ENCODE measurements at regions not wholly inside any gene's neighbourhood (a gene's known extent, or its start where the extent isn't known, plus 50 kb on each side); places are given as distances from the start of the nearest gene placed in this dataset.
"Not testable (repeated sequence)": the region's sequence is repeated elsewhere in the genome, so short reads cannot be mapped to it uniquely, and the experiment has no call there.

DNA sequence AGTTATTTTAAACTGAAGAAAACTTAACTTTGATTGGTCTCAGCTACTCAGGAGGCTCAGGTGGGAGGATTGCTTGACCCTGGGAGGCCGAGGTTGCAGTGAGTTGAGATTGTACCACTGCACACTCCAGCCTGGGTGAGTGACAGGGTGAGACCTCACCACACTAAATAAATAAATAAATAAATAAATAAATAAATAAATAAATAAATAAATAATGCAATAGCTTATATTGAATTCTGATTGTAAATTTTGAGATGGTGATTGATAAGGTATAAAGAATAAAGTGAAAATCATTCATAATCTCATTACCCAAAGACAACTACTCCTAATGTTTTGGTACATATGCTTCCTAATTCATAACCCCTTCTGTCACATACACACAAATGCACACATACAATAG is 58.1 kb downstream of the TUBA3C start:
- intact Hi-C loops (cut with DNase I) = no loop called here
- DNase-seq = no peak

DNA sequence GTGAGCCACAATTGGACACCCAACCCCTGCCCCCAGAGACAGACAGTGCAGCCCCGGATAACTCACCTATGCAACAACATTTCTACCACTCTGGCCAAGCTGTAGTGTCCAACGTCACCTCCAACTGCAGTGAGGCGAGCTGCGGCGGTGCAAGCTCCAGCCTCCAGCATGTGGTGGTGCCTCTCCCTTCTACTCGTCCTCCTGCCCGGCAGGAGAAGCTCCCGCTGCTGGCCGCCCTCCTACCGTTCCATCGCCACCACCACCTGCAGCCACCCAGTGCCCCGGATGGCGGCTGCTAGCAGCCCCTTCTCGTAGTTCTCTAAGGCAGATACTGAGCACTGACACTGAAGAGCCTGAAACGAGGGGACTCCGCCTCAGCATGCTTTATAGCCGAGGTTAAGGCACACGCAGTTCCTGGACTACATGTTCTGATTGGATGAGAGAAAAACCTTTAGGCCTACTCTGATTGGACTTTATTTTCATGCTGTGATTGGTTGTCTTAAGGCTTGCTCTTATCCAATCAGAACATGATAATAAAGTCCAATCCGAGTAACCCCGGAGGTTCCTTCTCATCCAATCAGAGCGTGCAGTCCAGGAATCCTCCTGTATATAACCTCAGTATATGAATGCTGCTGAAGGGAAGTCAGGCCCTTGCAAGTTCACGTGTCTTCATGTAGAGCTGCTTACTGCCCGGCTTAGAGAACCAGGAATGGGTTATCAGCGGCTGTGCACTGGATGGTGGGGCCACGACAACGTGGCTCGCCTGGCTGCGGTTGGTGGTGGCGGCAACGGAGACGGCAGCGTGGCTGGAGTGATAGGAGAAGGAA is 63.5 kb downstream of the TUBA3C start:
- DNase-seq = no peak

DNA sequence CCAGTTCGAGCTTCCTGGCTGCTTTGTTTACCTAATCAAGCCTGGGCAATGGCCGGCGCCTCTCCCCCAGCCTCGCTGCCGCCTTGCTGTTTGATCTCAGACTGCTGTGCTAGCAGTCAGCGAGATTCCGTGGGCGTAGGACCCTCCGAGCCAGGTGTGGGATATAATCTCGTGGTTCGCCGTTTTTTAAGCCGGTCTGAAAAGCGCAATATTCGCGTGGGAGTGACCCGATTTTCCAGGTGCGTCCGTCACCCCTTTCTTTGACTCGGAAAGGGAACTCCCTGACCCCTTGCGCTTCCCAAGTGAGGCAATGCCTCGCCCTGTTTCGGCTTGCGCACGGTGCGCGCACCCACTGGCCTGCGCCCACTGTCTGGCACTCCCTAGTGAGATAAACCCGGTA is 72.4 kb downstream of the TUBA3C start:
- DNase-seq = not testable (repeated sequence)

More for the DNA sequence above, 63.5 kb downstream of the TUBA3C start:
- intact Hi-C loops (cut with DNase I) = no loop called here

DNA sequence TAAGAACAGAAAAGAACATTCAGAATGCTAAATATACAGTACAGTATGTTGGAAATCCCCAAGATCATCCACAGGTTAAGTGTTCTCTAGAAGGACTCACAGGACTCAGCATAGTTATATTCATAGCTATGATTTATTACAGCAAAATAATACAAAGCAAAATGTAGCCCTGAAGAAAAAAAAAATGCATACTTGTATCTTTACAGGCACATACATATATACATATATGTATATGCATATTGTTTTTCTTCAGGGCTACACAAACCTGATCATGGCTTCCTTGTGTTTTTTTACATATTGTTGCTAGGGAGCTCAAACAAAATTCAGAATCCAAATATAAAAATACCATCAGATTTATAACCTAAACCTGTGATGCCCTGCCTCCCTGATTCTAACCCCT is 78.5 kb downstream of the TUBA3C start:
- DNase-seq = no peak
- intact Hi-C loops (cut with DNase I) = no loop called here

More for the DNA sequence above, 72.4 kb downstream of the TUBA3C start:
- intact Hi-C loops (cut with DNase I) = not testable (repeated sequence)

DNA sequence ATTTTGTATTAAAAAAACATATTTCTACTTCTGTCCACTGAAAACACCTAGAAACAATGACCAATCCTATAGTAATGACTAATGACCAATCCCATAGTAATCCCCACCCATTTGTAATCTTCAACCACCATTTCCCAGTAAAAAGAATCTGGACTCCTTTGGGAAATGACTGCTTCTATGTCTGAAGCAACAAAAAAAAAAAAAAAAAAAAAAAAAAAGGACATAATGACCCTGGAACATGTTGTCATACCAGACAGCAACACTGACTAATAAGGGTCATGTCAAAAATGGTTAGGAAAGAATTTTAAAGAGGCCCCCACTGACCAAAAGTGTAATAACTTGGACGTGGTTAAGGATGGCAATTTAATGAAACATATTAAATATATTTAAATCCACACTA is 88.3 kb downstream of the TUBA3C start:
- DNase-seq = no peak
- intact Hi-C loops (cut with DNase I) = no loop called here

DNA sequence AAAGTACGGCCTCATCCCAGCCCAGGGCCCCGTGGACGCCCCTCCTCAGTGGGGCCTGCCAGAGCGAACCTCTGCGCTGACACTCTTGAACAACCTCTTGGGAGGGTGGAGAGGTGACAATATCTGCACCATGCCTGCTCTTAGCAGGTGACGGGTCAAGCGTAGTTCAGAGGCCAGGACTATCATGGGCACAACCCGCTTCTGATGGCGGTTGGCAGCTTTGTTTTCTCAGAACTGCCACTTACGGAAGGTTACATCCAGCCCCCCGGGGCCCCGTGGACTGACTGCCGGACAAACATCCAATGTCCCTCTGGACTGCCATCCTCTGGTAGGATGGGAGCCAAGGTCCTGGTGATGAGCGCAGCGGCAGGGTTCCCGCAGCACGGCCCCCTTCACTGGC is 91.1 kb downstream of the TUBA3C start:
- intact Hi-C loops (cut with DNase I) = no loop called here

DNA sequence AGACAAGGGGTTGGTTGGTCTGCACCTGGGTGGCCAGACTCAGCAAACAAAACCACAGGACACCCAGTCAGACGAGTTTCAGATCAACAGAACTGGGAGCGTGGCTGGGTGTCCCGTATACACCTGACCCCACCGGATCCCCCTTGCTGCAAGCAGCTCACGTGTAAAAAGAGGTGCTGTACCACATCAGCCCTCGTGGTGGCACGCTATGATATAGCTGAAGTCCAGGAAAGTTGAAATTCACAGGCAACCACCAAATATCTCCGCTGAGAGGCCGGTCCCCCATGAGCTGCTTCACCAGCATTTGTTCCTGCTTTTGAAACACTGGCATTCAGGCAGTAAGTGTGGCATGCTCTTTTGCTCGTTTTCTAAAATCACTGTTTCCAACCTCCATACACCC is 92.3 kb downstream of the TUBA3C start:
- intact Hi-C loops (cut with DNase I) = no loop called here
- peak in 14 of 42 donors; percentile 6 to 41 (median 22) for DNase-seq

More for the DNA sequence above, 91.1 kb downstream of the TUBA3C start:
- no peak for DNase-seq

DNA sequence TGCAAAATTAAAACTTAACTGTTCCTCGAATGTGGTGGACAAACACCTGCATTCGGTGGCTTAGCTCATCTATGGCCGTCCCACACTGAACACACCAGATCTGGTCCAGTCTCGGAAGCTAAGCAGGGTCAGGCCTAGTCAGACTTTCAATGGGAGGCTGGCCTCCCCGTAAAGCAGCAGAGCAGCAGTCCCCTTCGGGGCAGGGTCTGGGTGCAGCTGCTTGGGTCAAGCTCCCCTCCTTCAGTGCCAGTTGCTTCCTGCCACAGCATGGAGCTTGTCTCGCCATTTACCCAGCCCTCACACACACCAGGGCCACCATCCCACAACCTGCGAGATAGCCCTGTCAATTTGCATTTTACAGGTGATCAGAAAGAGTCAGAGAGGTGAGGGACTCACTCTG is 93.2 kb downstream of the TUBA3C start:
- no peak for DNase-seq
- intact Hi-C loops (cut with DNase I) = no loop called here

DNA sequence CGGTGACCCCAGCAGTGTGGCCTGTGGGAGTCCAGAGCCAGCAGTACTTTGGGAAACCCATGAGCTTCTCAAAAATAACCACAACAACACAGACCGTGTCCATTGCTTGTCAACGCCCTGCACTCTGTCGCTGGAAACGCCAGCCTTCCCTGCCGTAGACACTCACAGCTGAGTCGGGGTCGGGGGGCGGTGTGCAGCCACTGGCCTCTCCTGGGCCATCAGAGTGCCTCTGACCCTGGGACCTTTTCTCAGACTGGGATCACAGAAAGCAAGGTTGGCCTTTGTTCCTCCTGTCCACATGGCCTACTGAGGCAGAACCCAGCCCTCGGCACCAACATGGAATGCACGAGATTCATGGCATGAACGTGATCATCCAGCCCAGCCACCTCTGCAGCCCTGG is 95.7 kb downstream of the TUBA3C start:
- no peak for DNase-seq
- intact Hi-C loops (cut with DNase I) = no loop called here

DNA sequence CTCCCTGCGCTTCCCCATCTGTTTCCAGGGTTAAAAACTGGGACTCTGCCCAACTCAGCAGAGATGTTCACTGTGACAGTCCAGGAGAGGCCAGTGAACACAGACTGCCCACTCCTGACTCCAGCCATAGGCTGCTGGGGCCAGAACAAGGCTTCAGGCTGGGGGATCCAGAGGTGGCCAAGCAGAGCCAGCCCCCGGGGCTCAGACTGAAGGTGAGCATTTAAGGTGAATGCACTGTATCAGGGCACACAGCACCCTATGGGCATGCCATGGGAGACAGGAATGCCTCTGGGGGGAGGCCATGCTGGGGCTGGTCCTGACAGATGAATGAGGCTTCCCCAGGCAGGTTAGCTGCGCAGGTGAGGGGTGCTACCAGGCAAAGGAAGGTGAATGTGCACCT is 96.4 kb downstream of the TUBA3C start:
- intact Hi-C loops (cut with DNase I) = no loop called here
- no peak for DNase-seq

DNA sequence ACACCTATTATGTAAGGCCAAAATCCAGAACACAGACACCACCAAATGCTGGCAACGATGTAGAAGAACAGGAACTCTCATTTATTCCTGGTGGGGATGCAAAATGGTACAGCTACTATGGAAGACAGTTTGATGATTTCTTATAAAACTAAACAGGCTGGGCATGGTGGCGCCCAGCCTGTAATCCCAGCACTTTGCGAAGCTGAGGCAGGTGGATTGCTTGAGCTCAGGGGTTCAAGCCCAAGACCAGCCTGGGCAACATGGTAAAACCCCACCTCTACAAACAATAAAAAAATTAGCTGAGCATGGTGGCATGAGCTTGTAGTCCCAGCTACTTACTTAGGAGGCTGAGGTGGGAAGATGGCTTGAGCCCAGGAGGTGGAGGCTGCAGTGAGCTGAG is 98.3 kb downstream of the TUBA3C start:
- no peak for DNase-seq
- intact Hi-C loops (cut with DNase I) = no loop called here

DNA sequence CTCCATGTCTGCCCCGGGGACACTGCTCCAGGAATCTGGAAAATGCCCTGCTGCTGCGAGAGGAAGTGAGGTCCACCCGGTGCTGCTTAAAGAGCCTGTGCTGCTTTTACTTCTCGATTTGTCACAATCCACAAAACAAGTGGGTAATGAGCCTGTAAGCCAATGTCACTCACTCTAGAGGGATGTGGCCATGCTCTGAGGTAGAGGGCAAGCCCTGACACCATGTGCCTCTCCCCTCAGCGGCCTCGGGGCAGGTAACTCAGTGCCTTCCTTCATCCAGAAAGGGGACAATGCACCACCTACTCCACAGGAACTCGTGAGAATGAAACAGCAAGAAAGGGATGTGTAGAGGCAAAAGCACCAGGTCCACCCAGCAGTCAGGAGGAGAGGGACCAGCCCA is 106.2 kb downstream of the TUBA3C start:
- intact Hi-C loops (cut with DNase I) = no loop called here
- peak in 1 of 42 donors; percentile 1 for DNase-seq

DNA sequence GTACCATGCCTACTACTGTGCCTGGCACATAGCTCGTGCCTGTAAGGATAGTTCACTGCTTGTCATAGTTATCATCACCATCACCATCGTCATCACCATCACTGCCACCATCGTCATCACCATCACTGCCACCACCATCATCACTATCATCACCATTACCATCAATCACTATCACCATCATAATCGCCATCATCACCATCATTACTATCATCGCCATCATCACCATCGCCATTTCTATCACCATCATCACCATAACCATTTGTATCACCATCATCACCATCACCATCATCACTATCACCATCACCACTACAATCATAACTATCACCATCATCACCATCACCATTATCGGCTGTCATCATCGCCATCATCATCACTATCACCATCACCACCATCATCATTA is 107.1 kb downstream of the TUBA3C start:
- intact Hi-C loops (cut with DNase I) = no loop called here
- no peak for DNase-seq

DNA sequence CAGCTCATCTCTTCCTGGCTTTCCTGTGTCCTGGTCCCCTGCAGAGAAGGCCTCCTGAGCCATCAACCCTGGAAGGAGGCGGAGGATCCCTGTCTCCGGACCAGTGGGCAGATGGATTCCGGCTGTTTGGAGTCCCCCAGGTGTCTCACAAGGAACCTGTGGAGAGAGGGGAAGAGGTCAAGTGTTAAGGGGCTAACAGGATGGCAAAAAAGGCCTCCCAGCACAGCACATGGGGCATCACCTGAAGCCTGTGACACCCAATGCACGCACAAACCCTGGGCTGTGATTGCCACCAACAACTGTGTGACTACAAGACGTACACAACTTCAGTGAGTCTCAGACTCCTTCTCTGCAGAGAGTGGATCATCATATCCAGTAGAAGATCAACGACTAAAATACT is 107.5 kb downstream of the TUBA3C start:
- DNase-seq = peak in 2 of 42 donors; percentile 4 to 19
- intact Hi-C loops (cut with DNase I) = not testable (repeated sequence)

DNA sequence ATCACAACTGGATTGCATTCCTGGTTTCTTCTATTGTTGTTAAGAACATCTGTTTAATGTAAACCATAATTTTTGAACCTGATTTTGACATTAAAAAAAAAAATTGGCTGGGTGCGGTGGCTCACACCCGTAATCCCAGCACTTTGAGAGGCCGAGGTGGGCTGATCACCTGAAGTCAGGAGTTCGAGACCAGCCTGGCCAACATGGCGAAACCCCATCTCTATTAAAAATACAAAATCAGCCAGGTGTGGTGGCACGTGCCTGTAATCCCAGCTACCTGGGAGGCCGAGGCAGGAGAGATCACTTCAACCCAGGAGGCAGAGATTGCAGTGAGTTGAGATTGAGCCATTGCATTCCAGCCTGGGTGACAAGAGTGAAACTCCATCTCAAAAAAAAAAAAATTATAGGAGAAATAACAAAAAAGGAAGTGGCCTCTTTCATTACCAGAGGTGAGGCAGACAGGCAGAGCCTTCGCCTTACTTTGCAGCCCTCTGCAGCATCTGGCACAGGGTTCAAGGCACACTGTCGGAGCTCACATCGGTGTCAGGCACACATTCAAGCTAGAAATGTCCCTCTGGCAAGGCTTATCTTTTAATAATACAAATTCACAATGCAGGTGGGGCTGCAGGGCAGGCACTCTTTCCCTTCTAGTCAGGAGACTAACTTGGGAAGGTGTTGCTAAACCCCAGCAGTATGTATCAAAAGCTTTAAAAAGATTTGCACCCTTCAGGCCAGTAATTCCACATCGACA is 108.5 kb downstream of the TUBA3C start:
- peak in 3 of 42 donors; percentile 5 to 30 (median 6) for DNase-seq
- intact Hi-C loops (cut with DNase I) = not testable (repeated sequence)

DNA sequence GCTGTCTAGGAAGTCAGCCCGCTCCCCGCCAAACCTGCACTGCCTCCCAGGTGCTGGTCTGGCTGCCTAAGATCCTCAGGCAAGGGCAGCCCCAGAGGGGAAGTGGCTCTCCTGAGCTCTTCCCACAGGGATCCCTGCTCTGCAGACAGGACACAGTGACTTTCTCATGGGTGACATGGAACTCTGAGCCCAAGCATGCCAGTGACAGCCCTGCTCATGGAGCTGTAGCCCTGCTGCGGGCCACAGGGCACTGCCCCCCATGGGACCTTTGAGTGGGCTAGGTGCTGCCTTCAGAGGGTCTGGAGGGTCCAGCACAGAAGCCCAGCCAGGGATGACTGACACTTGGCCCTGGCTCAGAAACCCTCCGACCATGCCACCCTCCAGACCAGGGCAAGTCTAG is 109.1 kb downstream of the TUBA3C start:
- intact Hi-C loops (cut with DNase I) = no loop called here
- DNase-seq = peak in 3 of 42 donors; percentile 8 to 33 (median 13)

DNA sequence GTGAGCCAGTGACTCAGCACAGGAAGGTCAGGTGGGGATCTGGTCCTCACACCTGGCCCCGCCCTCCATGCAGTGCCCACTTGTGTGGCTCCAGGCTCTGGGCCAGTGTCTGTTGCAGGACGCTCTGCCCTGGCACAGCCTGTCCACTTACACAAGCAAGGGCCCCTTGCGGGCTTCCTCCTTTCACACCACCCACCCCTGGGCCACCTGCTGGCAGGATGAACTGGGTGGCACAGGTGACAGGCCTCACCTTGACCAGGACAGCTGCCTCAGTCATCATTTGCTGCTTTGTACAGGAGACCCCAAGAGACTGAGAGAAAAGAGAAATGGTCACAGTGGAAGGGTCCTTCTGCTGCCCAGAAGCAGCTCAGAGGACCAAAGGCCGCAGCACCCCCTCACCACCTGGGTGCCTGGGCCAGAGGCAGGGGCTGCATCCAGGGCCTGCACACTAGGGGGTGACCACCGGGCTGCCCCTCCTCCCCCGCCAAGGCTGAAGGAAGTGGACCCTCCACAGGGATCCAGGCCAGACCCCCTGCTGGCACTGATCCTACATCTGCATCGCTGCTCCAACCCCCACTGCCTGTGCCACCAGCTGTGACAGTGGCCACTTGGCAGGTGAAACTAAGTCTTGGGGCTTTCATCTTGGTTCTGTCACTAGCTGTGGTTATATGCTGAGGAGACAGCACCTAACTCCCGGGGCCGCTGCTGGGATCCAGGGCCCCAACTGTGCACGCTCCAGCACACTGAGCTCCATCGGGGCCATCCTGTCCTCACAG is 110.3 kb downstream of the TUBA3C start:
- peak in 3 of 42 donors; percentile 5 to 36 (median 33) for DNase-seq
- intact Hi-C loops (cut with DNase I) = no loop called here

DNA sequence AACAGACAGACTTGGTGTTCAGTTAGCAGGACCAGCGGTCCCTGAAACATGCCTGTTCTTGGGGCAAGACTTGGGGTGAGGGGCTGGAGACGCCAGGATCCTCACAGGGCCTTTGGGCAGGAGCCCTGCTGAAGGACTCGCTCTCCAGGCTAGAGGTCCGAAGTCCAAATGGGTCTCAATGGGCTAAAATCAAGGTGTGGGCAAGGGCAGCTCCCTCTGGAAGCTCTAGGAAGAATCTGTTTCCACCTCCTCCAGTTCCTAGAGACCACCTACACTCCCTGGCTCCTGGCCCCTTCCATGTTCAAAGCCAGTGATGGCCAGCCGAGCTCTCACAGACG is 111.3 kb downstream of the TUBA3C start:
- DNase-seq = peak in 1 of 42 donors; percentile 25
- intact Hi-C loops (cut with DNase I) = no loop called here

DNA sequence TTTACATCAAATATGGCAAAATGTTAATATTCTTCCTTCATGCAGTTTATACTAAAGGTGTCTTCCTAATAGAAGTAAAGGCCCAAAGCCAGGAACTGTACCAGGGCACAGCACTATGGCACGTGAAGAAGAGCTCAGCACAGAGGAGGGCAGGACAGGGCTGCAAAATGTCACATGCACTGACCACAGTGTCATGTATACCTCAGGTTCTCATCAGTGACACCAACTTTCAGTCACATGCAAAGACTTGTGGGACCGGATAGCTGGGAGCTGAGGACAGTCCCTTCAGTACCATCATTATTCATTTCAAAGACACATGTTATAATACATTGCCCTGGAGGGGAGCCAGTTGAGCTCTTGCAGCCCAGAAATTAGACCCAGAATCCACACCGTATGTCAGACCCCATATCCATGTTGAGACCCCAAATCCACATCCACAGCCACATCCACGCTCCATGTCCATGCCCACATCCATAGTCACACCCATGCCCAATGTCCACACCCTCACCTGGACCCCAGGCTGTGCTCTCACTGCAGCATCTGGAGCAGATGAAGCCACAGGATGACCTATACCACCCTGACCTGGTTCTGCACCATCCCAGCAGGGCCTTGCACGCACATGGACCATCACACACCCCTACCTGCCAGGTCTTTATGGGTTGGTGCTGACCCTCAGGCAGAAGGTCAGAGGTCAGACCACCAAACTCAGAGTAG is 111.8 kb downstream of the TUBA3C start:
- intact Hi-C loops (cut with DNase I) = no loop called here
- DNase-seq = peak in 3 of 42 donors; percentile 0 to 31 (median 1)
